Activated T-cell treated with anti-CD3 and anti-CD28 coated beads, Interleukin-2, amount 50 U/mL, for 72 hours (primary cell): ENCODE measurements at regions not wholly inside any gene's neighbourhood (a gene's known extent, or its start where the extent isn't known, plus 50 kb on each side); places are given as distances from the start of the nearest gene placed in this dataset.

Experiments used
- ATAC-seq, 2 donors: fragments of 150-1000 bp; cut with Tn5 transposase; replicated peaks in 1 of 2; 2 replicates each; pipeline ENCODE4 v1.10.0; 2021; ENCODE audit warnings: moderate library complexity in 2 of 2, mild to moderate bottlenecking in 1 of 2
- DNase-seq, 2 donors: peaks; one replicate each; pipeline ENCODE4 v3.0.0; 2021 to 2022; ENCODE audit warnings: mixed read lengths in 1 of 2
- H3K27ac Mint-ChIP-seq: one replicate; pipeline ENCODE4 v1.8.0; 2022; ENCODE audit warnings: mild to moderate bottlenecking, moderate library complexity, mixed read lengths
- H3K27me3 Mint-ChIP-seq: one replicate; pipeline ENCODE4 v1.8.0; 2022; ENCODE audit warnings: low read depth, mixed read lengths
- H3K36me3 Mint-ChIP-seq, 2 donors: one replicate each; pipeline ENCODE4 v1.8.0; 2022; ENCODE audit warnings: mixed read lengths in 2 of 2, mild to moderate bottlenecking in 1 of 2; ENCODE audit not compliant: insufficient read depth in 2 of 2
- H3K4me1 Mint-ChIP-seq: one replicate; pipeline ENCODE4 v1.8.0; 2022; ENCODE audit warnings: low read depth, mixed read lengths
- H3K4me3 Mint-ChIP-seq, 2 donors: one replicate each; pipeline ENCODE4 v1.8.0; 2022; ENCODE audit warnings: mild to moderate bottlenecking in 2 of 2, mixed read lengths in 2 of 2, moderate library complexity in 2 of 2
- H3K9me3 Mint-ChIP-seq, 2 donors: one replicate each; pipeline ENCODE4 v1.8.0; 2022; ENCODE audit warnings: mixed read lengths in 2 of 2

DNA sequence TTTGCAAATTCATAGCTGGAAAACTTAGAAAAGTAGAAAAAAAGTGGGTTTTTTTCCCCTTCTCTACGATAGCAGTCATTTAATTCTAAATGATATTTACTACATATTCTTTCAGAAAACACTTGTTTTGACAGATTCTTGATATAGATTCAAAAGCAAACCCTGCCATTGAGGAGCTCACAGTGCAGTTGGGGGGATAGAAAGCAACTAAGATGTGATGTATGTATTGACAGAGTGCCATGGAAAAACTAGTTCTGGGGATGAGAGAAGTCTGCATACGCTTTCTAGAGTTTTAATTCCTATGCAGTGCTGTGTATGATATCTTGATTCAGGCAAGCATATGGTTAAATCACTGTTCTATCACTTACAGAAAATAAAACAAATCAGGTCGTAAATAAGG, 436.6 kb upstream of the GHITM start:
- Mint-ChIP-seq H3K9me3 (peaks cover 5% of the 10 kb centered on the region in 2 donors), H3K36me3 (no peaks in the 10 kb centered on the region), H3K4me3 (no peak overlapping the region), H3K4me1 (no peaks in the 10 kb centered on the region), H3K27me3 (no peaks in the 10 kb centered on the region), H3K27ac (no peak overlapping the region)
- no peak for DNase-seq
- no peak for ATAC-seq

DNA sequence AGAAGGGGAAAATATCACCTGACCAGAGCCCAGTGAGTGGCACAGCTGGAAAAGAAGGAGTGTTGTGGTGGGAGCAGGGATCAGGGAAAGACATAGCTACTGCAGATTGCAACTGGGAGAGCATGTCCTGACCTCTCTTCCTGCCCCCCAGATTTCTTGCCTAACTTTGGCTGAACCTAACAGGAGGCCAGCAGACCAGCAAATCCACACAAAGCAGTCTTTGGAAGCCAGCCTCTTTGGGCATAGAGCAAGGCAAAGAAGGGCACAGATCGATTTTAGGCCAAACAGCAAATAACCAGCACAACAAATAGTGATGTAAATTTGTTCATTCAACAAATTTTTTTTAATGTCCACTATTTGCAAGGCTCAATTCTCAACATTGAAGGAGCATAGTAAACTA, 433.2 kb upstream of the GHITM start:
- H3K9me3 Mint-ChIP-seq = peaks cover 2% of the 10 kb centered on the region in 2 donors
- no peaks in the 10 kb centered on the region for H3K36me3 Mint-ChIP-seq
- DNase-seq = no peak
- H3K27me3 Mint-ChIP-seq = no peaks in the 10 kb centered on the region
- no peaks in the 10 kb centered on the region for H3K4me1 Mint-ChIP-seq
- no peak for ATAC-seq
- H3K4me3 Mint-ChIP-seq = no peak overlapping the region
- no peak overlapping the region for H3K27ac Mint-ChIP-seq

DNA sequence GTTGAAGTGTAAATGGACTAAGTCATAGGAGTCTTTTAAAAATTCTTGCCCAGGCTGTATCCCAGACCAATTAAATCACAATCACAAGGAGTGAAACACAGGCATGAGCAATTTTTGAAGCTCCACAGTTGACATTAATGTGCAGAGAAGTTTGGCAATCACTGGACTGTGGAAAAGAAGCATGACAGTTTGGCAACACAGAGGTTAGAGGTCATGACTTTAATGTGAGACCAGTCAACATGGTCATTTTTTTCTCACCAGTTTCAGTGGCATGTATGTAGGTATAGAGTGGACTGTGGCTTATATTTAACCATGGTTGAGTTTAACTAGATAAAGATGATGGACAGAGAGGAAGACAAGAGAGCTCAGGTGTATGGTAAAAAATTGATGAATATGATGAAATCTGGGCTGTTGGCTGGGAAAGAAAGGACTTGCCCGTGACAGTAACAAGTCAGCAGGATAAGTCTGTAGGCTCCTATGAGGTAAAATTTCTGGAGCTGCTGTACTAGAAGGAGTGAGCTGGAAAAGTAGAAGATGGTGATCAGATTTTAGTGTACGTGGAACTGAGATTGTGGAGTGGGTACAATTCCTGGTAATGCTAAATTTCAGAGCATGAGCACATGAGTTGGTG, 432.2 kb upstream of the GHITM start:
- H3K36me3 Mint-ChIP-seq = no peaks in the 10 kb centered on the region
- peaks cover 0 to 2% of the 10 kb centered on the region in 2 donors for H3K9me3 Mint-ChIP-seq
- H3K4me1 Mint-ChIP-seq = no peaks in the 10 kb centered on the region
- H3K4me3 Mint-ChIP-seq = no peak overlapping the region
- DNase-seq = no peak
- no peaks in the 10 kb centered on the region for H3K27me3 Mint-ChIP-seq
- no peak for ATAC-seq
- no peak overlapping the region for H3K27ac Mint-ChIP-seq

DNA sequence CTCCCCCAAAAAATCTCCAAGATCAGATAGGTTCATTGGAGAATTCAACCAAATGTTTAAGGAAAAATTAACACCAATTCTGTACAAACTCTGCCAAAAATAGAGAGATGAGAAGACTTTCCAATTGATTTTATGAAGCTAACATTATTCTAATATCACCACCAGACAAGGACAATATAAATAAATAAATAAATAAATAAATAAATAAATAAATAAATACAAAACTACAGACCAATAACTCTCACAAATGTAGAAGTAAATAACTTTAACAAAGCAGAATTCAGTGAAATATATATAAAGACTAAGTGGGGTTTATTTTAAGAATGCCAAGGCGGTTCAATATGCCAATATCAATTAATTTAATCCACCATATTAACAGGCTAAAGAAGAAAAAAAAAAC, 425.9 kb upstream of the GHITM start:
- DNase-seq (no peak), ATAC-seq (no peak)
- Mint-ChIP-seq H3K9me3 (no peaks in the 10 kb centered on the region), H3K27me3 (no peaks in the 10 kb centered on the region), H3K27ac (no peak overlapping the region), H3K4me1 (no peaks in the 10 kb centered on the region), H3K36me3 (no peaks in the 10 kb centered on the region), H3K4me3 (no peak overlapping the region)

DNA sequence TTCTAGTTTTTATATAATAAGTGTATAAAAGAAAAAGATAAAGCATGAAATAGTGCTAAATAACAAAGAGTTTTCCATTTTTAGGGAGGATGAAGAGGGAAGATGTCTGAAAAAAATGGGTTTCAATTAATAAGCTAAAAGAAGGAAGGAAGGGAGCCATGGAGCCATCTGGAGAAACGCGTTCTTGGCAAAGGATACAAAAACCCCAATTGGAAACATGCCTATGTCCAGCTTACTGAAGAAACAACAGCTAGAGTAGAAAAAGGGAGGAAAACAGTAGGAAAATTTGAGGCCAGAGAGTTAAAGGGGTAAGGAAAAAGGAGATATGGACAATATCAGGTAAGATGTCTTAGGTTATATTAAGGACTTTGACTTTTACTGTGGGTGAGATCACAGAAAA, 416.2 kb upstream of the GHITM start:
- Mint-ChIP-seq H3K27ac (no peak overlapping the region), H3K4me3 (no peak overlapping the region), H3K9me3 (peaks cover 4% of the 10 kb centered on the region in 2 donors), H3K27me3 (no peaks in the 10 kb centered on the region), H3K4me1 (no peaks in the 10 kb centered on the region), H3K36me3 (no peaks in the 10 kb centered on the region)
- no peak for DNase-seq
- no peak for ATAC-seq

DNA sequence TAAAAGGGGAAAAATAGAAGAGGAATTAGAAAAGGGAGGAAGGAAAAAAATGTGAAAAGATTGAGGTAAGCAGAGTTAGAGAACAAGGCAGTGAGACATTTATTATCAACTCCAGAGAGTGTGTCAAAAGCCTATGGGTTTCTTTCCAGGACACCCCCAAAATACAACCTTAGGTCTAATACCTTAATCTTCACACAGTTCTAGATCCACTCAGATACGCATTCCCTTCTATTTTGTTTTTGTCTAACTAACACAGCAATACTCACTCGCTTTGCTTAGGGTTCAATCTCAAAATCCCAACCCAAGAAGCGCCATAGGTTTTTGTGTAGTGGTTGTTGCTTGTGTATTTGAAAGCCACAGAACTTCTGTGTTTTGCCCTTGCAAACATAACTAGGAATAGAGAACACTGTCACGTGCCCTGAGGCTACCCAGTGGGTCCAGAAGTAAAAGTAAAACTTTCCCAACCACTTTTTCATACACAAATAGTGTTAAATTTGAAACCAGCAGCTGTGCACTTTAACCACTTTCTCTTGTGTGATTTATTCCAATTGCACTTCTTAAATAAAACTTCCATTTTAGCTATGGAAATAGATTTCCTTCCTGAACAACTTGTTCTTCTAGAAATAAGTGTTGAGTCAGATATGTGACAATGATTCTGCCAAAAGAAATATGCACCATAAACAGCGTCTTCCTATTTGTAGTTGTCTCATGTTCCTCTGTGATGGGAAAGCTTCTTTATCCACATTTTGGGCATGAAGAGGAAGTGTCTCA, 414.7 kb upstream of the GHITM start:
- Mint-ChIP-seq H3K4me1 (no peaks in the 10 kb centered on the region), H3K9me3 (peaks cover 4% of the 10 kb centered on the region in 2 donors), H3K27ac (no peak overlapping the region), H3K36me3 (no peaks in the 10 kb centered on the region), H3K4me3 (no peak overlapping the region), H3K27me3 (no peaks in the 10 kb centered on the region)
- DNase-seq (no peak), ATAC-seq (no peak)

DNA sequence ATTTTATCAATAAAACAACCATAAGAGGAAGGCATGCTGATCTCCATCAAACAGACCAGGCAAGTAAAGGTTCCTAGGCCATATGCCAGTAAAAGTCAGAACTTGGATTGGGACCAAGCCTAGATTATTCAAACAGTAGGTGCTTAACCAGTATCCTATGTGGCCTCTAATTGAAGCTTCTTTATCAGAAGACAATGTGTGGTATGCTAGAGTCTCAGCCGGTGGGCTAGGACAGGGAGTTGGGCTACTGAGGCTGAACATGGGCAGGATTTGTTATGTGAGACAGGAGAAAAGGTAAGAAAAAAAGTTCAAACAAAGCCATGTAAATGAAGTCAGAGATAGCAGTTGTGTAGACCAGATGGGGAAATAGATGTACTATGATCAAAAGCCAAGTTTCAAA, 413.7 kb upstream of the GHITM start:
- H3K36me3 Mint-ChIP-seq = no peaks in the 10 kb centered on the region
- ATAC-seq (no peak), DNase-seq (no peak)
- no peak overlapping the region for H3K27ac Mint-ChIP-seq
- no peak overlapping the region for H3K4me3 Mint-ChIP-seq
- H3K27me3 Mint-ChIP-seq = no peaks in the 10 kb centered on the region
- peaks cover 4% of the 10 kb centered on the region in 2 donors for H3K9me3 Mint-ChIP-seq
- no peaks in the 10 kb centered on the region for H3K4me1 Mint-ChIP-seq

DNA sequence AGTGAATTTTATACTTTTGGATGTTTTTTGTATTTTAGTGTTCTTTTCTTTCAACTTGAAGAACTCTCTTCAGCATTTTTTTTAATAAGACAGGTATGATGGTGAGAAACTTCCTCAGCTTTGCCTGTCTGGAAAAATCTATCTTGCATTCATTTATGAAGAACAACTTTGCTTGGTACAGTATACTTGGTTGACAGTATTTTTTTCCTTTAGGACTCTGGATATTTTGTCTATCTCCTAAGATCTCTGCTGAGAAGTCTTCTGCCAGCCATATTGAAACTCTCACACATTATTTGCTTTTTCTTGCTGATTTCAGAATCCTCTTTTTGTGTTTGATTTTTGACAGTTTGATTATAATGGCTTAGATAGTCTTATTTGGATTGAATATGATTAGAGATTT, 405.0 kb upstream of the GHITM start:
- ATAC-seq = no peak
- Mint-ChIP-seq H3K27ac (no peak overlapping the region), H3K4me1 (no peaks in the 10 kb centered on the region), H3K4me3 (no peak overlapping the region), H3K9me3 (peaks cover 3 to 13% of the 10 kb centered on the region in 2 donors), H3K36me3 (peaks cover 0 to 2% of the 10 kb centered on the region in 2 donors), H3K27me3 (no peaks in the 10 kb centered on the region)
- DNase-seq = no peak

DNA sequence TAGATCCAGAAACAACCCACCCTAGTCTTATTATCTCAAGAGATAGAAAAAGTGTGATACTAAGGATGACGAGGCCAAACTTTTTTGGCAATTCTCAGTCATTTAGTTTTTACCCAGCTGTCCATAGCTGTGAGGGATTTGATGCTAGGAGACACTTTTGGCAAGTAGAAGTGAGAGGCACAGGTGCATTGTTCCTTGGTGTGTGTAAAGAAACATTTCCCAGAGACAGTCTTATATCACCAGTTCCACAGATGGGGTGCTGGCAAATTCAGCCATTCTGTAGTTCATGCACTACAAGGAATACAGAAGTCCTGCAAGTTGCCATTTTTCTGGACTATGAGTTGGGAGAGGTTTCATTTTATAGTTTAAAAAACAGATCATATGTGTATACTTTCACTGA, 403.3 kb upstream of the GHITM start:
- H3K27me3 Mint-ChIP-seq = no peaks in the 10 kb centered on the region
- no peak for ATAC-seq
- peaks cover 3 to 13% of the 10 kb centered on the region in 2 donors for H3K9me3 Mint-ChIP-seq
- peaks cover 0 to 2% of the 10 kb centered on the region in 2 donors for H3K36me3 Mint-ChIP-seq
- H3K4me3 Mint-ChIP-seq = no peak overlapping the region
- no peak overlapping the region for H3K27ac Mint-ChIP-seq
- no peaks in the 10 kb centered on the region for H3K4me1 Mint-ChIP-seq
- no peak for DNase-seq

DNA sequence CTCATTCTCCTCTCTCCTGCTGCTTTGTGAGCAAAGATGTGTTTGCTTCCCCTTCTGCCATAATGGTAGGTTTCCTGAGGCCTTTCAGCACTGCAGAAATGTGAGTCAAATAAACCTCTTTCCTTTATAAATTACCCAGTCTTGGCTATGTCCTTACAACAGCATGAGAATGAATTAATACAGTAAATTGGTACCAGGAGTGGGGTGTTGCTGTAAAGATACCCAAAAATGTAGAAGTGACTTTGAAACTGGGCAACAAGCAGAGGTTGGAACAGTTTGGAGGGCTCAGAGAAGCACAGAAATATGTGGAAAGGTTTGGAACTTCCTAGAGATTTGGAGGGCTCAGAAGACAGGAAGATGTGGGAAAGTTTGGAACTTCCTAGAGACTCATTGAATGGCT, 388.7 kb upstream of the GHITM start:
- H3K4me1 Mint-ChIP-seq = no peaks in the 10 kb centered on the region
- no peaks in the 10 kb centered on the region for H3K27me3 Mint-ChIP-seq
- no peak for ATAC-seq
- H3K27ac Mint-ChIP-seq = no peak overlapping the region
- H3K4me3 Mint-ChIP-seq = no peak overlapping the region
- H3K9me3 Mint-ChIP-seq = peaks cover 20% of the 10 kb centered on the region in 2 donors
- peaks cover 5 to 10% of the 10 kb centered on the region in 2 donors for H3K36me3 Mint-ChIP-seq
- no peak for DNase-seq

DNA sequence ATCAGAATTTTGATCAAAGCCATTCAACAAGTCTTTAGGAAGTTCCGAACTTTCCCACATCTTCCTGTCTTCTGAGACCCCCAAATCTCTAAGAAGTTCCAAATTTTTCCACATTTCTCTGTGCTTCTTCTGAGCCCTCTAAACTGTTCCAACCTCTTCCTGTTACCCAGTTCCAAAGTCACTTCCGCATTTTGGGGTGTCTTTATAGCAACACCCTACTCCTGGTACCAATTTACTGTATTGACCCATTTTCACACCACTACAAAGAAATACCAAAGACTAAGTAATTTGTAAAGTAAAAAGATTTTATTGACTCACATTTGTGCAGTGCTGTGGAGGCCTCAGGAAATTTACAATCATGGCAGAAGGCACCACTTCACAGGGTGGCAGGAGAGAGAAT, 385.8 kb upstream of the GHITM start:
- Mint-ChIP-seq H3K27ac (no peak overlapping the region), H3K9me3 (peaks cover 16% of the 10 kb centered on the region in 2 donors), H3K4me3 (no peak overlapping the region), H3K27me3 (no peaks in the 10 kb centered on the region), H3K4me1 (no peaks in the 10 kb centered on the region), H3K36me3 (peaks cover 5 to 10% of the 10 kb centered on the region in 2 donors)
- DNase-seq (no peak), ATAC-seq (no peak)

DNA sequence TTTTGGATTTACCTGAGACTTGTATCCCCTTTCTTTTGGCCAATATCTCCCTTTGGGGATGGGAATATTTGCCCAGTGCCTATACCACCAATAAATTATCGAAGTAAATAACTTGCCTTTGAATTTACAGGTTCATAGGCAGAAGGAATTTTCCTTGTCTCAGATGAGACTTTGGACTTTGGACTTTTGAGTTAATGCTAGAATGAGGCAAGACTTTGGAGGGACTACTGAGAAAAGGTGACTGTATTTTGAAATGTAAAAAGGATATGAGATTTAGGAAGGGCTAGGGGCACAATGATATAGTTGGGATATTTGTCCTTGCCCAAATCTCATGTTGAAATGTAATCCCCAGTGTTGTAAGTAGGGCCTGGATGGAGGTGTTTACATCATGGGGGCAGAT, 384.5 kb upstream of the GHITM start:
- ATAC-seq (no peak), DNase-seq (no peak)
- H3K27me3 Mint-ChIP-seq = no peaks in the 10 kb centered on the region
- H3K4me3 Mint-ChIP-seq = no peak overlapping the region
- no peak overlapping the region for H3K27ac Mint-ChIP-seq
- peaks cover 3 to 10% of the 10 kb centered on the region in 2 donors for H3K36me3 Mint-ChIP-seq
- peaks cover 11 to 14% of the 10 kb centered on the region in 2 donors for H3K9me3 Mint-ChIP-seq
- no peaks in the 10 kb centered on the region for H3K4me1 Mint-ChIP-seq

DNA sequence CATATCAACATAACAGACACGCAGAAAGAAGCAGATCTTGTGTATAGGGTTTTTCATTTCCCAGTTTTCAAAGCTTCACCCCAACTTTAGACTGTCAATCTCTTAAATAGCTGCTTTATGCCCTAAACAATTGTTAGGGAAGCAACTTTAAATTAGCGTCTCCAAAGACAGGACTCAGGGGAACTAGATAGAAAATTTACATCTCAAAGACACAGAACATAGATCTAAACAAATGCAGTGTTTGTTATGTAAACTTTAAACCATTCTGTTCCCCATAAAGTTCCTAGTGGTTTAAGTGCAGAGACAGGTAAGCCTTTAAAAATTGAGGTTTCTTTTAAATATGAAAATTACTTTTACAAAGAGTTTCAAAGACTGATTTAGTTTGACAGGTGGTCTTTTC, 379.2 kb upstream of the GHITM start:
- no peak for ATAC-seq
- Mint-ChIP-seq H3K9me3 (peaks cover 0 to 1% of the 10 kb centered on the region in 2 donors), H3K27me3 (no peaks in the 10 kb centered on the region), H3K4me3 (no peak overlapping the region), H3K4me1 (no peaks in the 10 kb centered on the region), H3K27ac (no peak overlapping the region), H3K36me3 (no peaks in the 10 kb centered on the region)
- DNase-seq = no peak

DNA sequence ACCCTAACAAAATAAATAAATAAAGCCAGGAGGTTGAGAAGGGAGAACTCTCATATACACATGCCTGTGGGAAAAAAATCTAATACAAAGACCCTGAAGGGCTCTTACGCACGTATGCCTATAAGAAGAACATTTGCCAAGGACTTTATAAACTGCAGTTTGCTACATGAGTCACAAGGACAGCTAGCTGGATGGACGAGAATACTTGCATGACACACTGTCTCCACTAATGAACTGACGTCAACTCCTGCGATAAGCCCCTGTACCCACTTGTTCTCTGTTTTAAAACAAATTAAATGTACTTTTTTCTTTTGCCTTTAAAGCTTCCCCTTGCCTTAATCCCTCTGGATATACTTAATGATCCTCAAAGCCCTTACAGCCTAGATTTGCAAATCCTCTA, 374.6 kb upstream of the GHITM start:
- DNase-seq (no peak), ATAC-seq (no peak)
- no peaks in the 10 kb centered on the region for H3K27me3 Mint-ChIP-seq
- H3K9me3 Mint-ChIP-seq = peaks cover 0 to 2% of the 10 kb centered on the region in 2 donors
- H3K4me3 Mint-ChIP-seq = no peak overlapping the region
- no peak overlapping the region for H3K27ac Mint-ChIP-seq
- no peaks in the 10 kb centered on the region for H3K4me1 Mint-ChIP-seq
- no peaks in the 10 kb centered on the region for H3K36me3 Mint-ChIP-seq
